ENCODE measurements at regions not wholly inside any gene's neighbourhood (a gene's known extent, or its start where the extent isn't known, plus 50 kb on each side); places are given as distances from the start of the nearest gene placed in this dataset.

GRCh38 chr2:156784020-156784701 is 348.0 kb downstream of the GPD2 start:
- no peaks in the 10 kb centered on the region for H3K9me3 ChIP-seq (ENCODE audit: insufficient read depth, low read length)
- no peaks in the 10 kb centered on the region for H3K79me2 ChIP-seq (ENCODE audit: insufficient read depth, low read length)
- H3K9ac ChIP-seq (ENCODE audit: low read length) = no peak overlapping the region
- TF ChIP-seq CTCF (IDR thresholded peaks at IDR 0.05; ENCODE audit: insufficient read depth, low read length, poor library complexity, severe bottlenecking) (no peak), EZH2phosphoT487 (conservative IDR thresholded peaks at IDR 0.05; ENCODE audit: low read length) (no peak)
- no peak overlapping the region for H3K4me3 ChIP-seq (ENCODE audit: insufficient read depth, low read length, poor library complexity, severe bottlenecking)
- no peaks in the 10 kb centered on the region for H4K20me1 ChIP-seq (ENCODE audit: low read depth, low read length)
- H3K27me3 ChIP-seq (ENCODE audit: low read length) = no peaks in the 10 kb centered on the region
- no peak overlapping the region for H2AFZ ChIP-seq (ENCODE audit: low read depth, low read length, severe bottlenecking)
- H3K36me3 ChIP-seq (ENCODE audit: low read length) = no peaks in the 10 kb centered on the region
- no peak overlapping the region for H3K27ac ChIP-seq (ENCODE audit: low read depth, low read length)
- H3F3A ChIP-seq (ENCODE audit: insufficient read depth) = no peaks in the 10 kb centered on the region
- no peak overlapping the region for H3K4me2 ChIP-seq (ENCODE audit: low read depth, low read length, poor library complexity, severe bottlenecking)
- H3K9me2 ChIP-seq (replicated peaks; ENCODE audit: insufficient read depth, low read length) = no peaks in the 10 kb centered on the region

GRCh38 chr2:156787517-156787916 is 351.3 kb downstream of the GPD2 start:
- Histone ChIP-seq H3K4me2 (ENCODE audit: low read depth, low read length, poor library complexity, severe bottlenecking) (no peak overlapping the region), H3K79me2 (ENCODE audit: insufficient read depth, low read length) (no peaks in the 10 kb centered on the region), H3K9me2 (replicated peaks; ENCODE audit: insufficient read depth, low read length) (no peaks in the 10 kb centered on the region), H3K4me3 (ENCODE audit: insufficient read depth, low read length, poor library complexity, severe bottlenecking) (no peak overlapping the region), H3K27ac (ENCODE audit: low read depth, low read length) (no peak overlapping the region), H3K9me3 (ENCODE audit: insufficient read depth, low read length) (no peaks in the 10 kb centered on the region), H3K36me3 (ENCODE audit: low read length) (no peaks in the 10 kb centered on the region), H3K9ac (ENCODE audit: low read length) (no peak overlapping the region), H3K27me3 (ENCODE audit: low read length) (no peaks in the 10 kb centered on the region), H3F3A (ENCODE audit: insufficient read depth) (no peaks in the 10 kb centered on the region), H2AFZ (ENCODE audit: low read depth, low read length, severe bottlenecking) (no peak overlapping the region), H4K20me1 (ENCODE audit: low read depth, low read length) (no peaks in the 10 kb centered on the region)
- no peak for TF ChIP-seq EZH2phosphoT487 (conservative IDR thresholded peaks at IDR 0.05; ENCODE audit: low read length)
- TF ChIP-seq CTCF (IDR thresholded peaks at IDR 0.05; ENCODE audit: insufficient read depth, low read length, poor library complexity, severe bottlenecking) = no peak

GRCh38 chr2:156790343-156791037 is 354.3 kb downstream of the GPD2 start:
- no peaks in the 10 kb centered on the region for H3K36me3 ChIP-seq (ENCODE audit: low read length)

More at GRCh38 chr2:156790343-156791037, 354.3 kb downstream of the GPD2 start:
- Histone ChIP-seq H3K27me3 (ENCODE audit: low read length) (no peaks in the 10 kb centered on the region), H3K9me2 (replicated peaks; ENCODE audit: insufficient read depth, low read length) (no peaks in the 10 kb centered on the region), H3K27ac (ENCODE audit: low read depth, low read length) (no peak overlapping the region), H3K9ac (ENCODE audit: low read length) (no peak overlapping the region), H3K4me2 (ENCODE audit: low read depth, low read length, poor library complexity, severe bottlenecking) (no peak overlapping the region), H4K20me1 (ENCODE audit: low read depth, low read length) (no peaks in the 10 kb centered on the region), H2AFZ (ENCODE audit: low read depth, low read length, severe bottlenecking) (no peak overlapping the region), H3K4me3 (ENCODE audit: insufficient read depth, low read length, poor library complexity, severe bottlenecking) (no peak overlapping the region), H3K9me3 (ENCODE audit: insufficient read depth, low read length) (no peaks in the 10 kb centered on the region), H3F3A (ENCODE audit: insufficient read depth) (no peaks in the 10 kb centered on the region), H3K79me2 (ENCODE audit: insufficient read depth, low read length) (no peaks in the 10 kb centered on the region)
- TF ChIP-seq EZH2phosphoT487 (conservative IDR thresholded peaks at IDR 0.05; ENCODE audit: low read length) (no peak), CTCF (IDR thresholded peaks at IDR 0.05; ENCODE audit: insufficient read depth, low read length, poor library complexity, severe bottlenecking) (no peak)

Measured in SU-DHL-6 (cell line).